DMS114 treated with DMSO at 0.1 percent for 48 hours (cell line): ENCODE measurements at regions not wholly inside any gene's neighbourhood (a gene's known extent, or its start where the extent isn't known, plus 50 kb on each side); places are given as distances from the start of the nearest gene placed in this dataset.
"Not testable (repeated sequence)": the region's sequence is repeated elsewhere in the genome, so short reads cannot be mapped to it uniquely, and the experiment has no call there.

Experiments used
- DNase-seq: peaks from one replicate; lab custom pipeline; 2025; ENCODE audit not compliant: unreplicated experiment; lab: John Stamatoyannopoulos, UW

DNA sequence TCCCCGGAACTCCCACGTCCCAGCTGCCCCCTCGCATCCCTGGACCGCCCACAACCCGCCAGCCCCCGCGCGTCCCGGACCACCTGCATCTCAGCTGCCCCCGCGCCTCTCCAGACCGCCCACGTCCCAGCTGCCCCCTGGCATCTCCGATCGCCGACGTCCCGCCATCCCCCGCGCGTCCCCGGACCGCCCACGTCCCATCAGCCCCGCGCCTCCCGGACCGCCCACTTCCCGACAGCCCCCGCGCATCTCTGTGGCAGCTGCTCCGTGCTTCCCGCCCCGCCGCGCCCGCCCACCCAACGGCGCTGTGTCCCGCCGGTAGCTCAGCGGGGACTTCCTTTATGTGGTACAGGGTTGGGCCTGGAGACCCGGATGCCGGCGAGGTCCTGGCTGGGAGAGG is 955.8 kb downstream of the TMEM121 start:
- not testable (repeated sequence) for DNase-seq

- no peak for DNase-seq
These were observed 961.2 kb downstream of the TMEM121 start for GRCh38 chr14:106487600-106487999.

DNA sequence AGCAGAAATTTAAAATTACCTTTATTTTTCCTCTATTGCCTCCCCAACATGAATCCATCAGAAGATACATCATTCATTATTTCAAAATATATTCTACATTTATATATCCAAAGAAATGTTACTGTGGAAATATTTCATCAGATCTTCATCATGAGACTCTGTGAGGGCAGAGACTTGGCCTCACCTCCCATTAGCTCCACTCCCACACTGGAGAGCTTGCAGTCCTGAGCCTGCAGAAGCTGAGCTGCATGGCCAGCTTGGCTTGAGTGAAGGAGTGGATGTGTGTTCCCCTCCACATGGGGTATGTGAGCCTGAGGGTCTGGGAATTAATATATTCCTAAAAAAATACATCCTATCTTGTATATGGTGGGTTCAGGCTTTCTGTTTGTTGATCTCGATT is 961.9 kb downstream of the TMEM121 start:
- DNase-seq: no peak

DNA sequence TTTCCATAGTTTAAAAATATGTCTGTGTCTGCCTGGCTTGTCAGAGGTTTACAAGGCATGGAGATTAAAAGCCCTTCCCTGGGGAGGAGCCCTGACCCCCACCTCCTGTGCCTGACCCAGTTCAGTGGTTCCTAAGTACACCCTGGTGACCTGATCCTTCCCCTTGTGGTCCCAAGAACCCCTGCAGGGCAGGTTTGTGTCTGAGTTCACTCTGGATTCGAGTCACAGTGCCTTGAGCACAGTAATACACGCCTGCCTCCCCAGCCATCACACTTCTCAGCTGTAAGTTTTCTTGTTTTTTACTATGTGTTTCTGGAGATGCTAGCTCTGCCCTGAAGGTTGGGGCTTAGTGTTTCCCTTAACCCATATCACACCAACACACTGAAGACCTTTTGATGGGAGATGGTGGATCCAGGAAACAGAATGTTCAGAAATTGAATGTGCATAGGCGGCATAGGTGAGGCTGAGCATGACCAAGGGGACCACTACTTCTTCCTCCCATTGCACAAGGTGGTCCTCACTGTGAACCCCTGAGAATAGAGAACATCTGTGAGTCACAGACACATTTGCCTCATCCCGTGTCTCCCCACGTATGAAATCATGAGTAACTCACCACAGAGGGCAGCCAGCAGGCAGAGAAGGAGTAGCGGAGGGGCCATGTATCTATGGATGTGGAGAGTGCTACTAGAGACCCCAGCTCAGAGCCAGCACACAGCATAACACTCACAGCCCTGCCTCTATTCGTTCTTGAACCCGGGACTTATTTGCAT is 962.9 kb downstream of the TMEM121 start:
- DNase-seq: no peak

GRCh38 chr14:106490442-106490841 is 964.1 kb downstream of the TMEM121 start:
- DNase-seq: no peak

GRCh38 chr14:106491851-106492250 is 965.5 kb downstream of the TMEM121 start:
- DNase-seq: peak; percentile 13

GRCh38 chr14:106493962-106494823 is 967.8 kb downstream of the TMEM121 start:
- no peak for DNase-seq

- no peak for DNase-seq
These were observed 974.2 kb downstream of the TMEM121 start for GRCh38 chr14:106500571-106500970.

- no peak for DNase-seq
These were observed 975.5 kb downstream of the TMEM121 start for GRCh38 chr14:106501898-106502297.

DNA sequence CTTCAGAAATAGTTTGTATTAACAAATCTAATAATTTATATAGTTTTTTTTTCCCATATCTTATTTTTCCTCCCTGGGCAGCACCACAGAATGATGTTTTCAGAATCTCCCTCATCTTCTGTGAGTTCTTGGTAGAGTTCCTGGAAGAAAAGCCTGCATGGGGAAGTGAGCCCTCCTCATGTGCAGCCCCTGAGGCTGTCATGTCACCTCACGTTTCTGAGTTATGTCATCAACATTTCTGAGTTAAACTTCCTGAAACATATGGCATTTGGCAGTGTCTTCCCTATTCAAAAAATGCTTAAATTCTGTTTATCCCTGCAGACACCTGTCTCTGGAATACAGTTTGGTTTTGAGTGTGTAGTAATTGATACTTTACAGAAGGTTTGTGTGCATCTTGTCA is 979.0 kb downstream of the TMEM121 start:
- no peak for DNase-seq

DNA sequence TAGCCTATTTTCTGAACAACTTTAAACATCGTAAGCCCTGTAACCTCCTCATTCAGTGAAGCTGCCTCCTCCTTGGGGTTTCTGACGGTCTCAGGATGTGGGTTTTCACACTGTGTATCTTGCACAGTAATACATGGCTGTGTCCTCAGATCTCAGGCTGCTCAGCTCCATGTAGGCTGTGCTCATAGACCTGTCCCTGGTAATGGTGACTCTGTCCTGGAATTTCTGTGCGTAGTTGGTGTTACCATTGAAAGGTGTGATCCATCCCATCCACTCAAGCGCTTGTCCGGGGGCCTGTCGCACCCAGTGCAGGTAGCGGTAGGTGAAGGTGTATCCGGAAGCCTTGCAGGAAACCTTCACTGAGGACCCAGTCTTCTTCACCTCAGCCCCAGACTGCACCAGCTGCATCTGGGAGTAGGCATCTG is 980.5 kb downstream of the TMEM121 start:
- DNase-seq: no peak

- no peak for DNase-seq
These were observed 981.0 kb downstream of the TMEM121 start for GRCh38 chr14:106507354-106507753.

DNA sequence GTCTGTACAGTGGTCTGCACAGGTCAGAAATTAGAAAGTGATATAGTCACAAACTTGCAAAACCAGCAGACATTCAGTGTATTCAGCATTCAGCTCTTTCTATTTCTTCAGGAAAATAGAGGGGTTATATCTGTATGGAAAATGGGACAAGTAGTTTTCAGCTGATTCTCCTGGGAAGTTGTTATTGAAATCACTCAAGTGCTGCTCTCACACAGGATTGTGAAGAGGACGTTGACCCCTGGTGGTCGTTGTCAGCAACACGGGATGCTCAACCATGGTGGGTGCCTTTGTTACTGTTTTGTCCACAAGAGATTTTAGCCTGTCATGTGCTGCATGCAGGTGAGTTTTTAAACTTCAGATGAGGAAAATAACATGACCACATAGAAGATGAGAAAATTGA is 981.8 kb downstream of the TMEM121 start:
- no peak for DNase-seq

DNA sequence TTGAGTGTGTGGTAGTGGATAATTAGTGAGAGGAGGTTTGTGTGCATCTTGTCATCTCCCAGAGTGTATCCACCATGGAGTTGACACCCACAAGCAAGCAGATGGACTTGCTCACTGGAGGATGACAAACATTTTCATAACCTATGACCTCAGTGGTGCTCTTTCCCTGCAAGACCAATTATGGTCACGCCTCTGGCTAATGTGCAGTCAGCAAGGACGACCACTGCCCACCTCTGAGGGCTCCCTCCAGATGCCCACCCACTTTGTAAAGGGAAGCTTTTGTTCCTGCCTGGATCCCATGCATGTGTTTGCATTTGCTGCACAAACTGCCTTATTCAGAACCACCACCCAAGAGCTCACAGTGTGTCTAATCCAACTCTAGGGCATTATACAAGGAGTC is 982.8 kb downstream of the TMEM121 start:
- DNase-seq: no peak

GRCh38 chr14:106509807-106510206 is 983.4 kb downstream of the TMEM121 start:
- DNase-seq: no peak

DNA sequence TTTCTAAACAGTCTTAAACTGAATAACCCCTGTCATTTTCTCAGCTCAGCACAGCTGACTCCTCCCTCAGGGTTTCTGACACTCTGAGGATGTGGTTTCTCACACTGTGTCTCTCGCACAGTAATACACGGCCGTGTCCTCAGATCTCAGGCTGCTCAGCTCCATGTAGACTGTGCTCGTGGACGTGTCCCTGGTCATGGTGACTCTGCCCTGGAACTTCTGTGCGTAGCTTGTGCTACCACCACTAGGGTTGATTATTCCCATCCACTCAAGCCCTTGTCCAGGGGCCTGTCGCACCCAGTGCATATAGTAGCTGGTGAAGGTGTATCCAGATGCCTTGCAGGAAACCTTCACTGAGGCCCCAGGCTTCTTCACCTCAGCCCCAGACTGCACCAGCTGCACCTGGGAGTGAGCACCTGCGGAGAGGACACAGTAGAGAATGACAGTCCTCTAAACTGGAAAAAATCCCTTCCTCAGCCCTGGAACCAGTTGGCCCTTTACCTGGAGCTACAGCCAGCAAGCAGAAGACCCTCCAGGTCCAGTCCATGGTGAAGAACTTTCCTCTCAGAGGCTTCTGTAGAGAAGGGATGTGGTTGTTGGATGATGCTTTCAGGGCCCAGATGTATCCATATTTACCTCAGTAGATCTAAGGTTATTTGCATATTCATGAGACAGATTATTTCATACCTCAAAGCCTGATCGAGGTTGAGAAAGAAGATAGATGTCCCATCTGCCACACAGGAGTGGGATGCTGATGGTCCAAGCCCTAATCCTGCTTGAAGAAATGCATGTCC is 984.8 kb downstream of the TMEM121 start:
- DNase-seq: no peak

DNA sequence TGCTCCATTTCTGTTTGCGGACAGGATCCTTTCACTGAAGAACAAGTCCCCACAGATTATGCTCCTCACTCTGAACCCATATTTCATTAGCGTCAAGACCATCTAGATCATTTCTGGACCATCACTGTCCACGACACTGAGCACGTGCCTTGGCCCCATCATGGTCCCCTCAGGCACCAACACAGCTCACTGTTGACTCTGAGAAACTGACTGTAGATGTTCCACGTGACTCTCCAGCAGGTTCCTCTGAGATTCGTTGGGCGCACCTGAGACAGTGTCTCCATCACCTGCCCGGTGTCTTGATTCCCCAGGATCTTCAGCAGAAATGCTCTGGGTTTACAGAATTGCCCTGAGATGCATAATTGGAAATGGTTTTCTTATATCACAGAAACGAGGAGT is 985.4 kb downstream of the TMEM121 start:
- DNase-seq: no peak

DNA sequence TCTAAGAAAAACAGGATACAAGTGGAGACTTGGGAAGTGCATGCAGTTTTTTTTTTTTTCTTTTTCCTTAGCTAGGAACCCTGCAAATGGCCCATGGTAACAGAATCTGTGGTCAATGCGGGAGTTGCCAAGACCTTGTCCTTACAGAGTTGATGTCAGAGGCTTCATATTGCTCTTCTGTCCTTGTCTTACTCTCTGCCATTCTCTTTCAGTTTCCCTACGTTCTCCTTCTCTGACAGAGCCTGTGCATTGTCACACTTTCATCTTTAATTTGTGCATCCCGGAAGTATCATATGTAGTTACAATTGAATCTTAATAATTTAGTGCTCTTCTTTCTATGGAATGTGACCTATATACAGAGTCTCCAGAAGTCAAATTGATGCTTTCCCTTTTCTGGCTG is 986.9 kb downstream of the TMEM121 start:
- DNase-seq: no peak

DNA sequence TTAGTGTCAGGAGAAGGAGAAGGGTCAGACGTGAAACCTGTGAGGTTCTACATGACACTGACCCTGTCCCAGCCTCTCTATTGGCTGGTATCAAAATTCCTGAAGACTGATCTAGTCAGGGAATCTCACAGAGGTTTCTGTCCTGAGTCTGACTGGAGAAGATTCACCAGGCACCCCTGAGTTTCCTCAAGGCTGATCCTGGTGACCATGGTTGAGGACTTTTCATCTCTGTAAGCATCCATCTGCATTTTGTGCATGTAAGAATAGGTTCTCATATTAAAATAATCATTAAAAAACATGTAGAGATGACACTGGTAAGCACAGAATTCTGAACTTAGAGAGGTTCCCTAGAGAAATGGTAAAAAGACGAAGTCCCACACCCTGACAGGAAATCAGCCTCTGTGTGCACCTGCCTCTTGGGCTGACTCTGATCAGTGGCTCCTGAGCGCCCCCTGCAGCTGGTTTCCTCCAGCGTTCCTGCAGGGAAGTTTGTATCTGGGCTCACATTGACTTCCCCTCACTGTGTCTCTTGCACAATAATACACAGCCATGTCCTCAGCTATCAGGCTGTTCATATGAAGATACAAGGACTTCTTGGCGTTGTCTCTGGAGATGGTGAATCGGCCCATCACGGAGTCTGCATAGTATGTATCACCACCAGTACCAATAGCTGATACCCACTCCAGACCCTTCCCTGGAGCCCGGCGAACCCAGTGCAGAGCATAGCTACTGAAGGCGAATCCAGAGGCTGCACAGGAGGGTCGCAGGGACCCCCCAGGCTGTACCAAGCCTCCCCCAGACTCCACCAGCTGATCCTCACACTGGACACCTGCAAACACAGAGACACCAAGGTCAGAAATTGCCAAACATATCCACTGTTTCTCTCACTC is 991.9 kb downstream of the TMEM121 start:
- DNase-seq: no peak

- not testable (repeated sequence) for DNase-seq
These were observed 995.7 kb downstream of the TMEM121 start for GRCh38 chr14:106522118-106522517.
